DND-41 (cell line): ENCODE measurements at regions not wholly inside any gene's neighbourhood (a gene's known extent, or its start where the extent isn't known, plus 50 kb on each side); places are given as distances from the start of the nearest gene placed in this dataset.

Experiments
- ATAC-seq: fragments of 200-7000 bp; cut with Tn5 transposase; 3 replicates; pipeline ENCODE4 v1.9.1; 2021; ENCODE audit warnings: low read depth; ENCODE audit not compliant: insufficient read depth
- DNase-seq: peaks from one replicate; pipeline ENCODE4 v3.0.0-alpha.2; 2020
- H2AFZ ChIP-seq: 2 replicates; pipeline ENCODE4 v1.6.0; 2012; ENCODE audit warnings: low read depth, low read length
- H3K27ac ChIP-seq: 2 replicates; pipeline ENCODE4 v1.5.1; 2012; ENCODE audit warnings: low read length, inconsistent platforms
- H3K27me3 ChIP-seq: fragments of 200-600 bp; sonication (generic); 2 replicates; pipeline ENCODE4 v1.6.0; 2012; ENCODE audit warnings: low read length, mild to moderate bottlenecking, inconsistent platforms; ENCODE audit not compliant: insufficient read depth, poor library complexity
- H3K36me3 ChIP-seq: 2 replicates; pipeline ENCODE4 v1.5.1; 2012; ENCODE audit warnings: low read length, inconsistent platforms; ENCODE audit not compliant: insufficient read depth
- H3K4me1 ChIP-seq: 2 replicates; pipeline ENCODE4 v1.5.1; 2012; ENCODE audit warnings: mild to moderate bottlenecking, low read length; ENCODE audit not compliant: insufficient read depth
- H3K4me2 ChIP-seq: 2 replicates; pipeline ENCODE4 v1.6.0; 2012; ENCODE audit warnings: mild to moderate bottlenecking, moderate library complexity, low read length, inconsistent platforms; ENCODE audit not compliant: insufficient read depth
- H3K4me3 ChIP-seq, 2 experiments: fragments of 200-600 bp in 1 of 2; shearing (Covaris generic) in 1 of 2; 2 replicates each; pipeline ENCODE4 v1.5.1; 2012 to 2016; ENCODE audit warnings: inconsistent platforms in 2 of 2, low read length in 2 of 2, mild to moderate bottlenecking in 2 of 2, low read depth in 1 of 2, moderate library complexity in 1 of 2
- H3K79me2 ChIP-seq: 2 replicates; pipeline ENCODE4 v1.6.0; 2012; ENCODE audit warnings: low read length, inconsistent platforms; ENCODE audit not compliant: insufficient read depth
- H3K9ac ChIP-seq: 2 replicates; pipeline ENCODE4 v1.6.0; 2012; ENCODE audit warnings: low read depth, mild to moderate bottlenecking, inconsistent platforms, low read length, moderate library complexity
- H3K9me3 ChIP-seq: 2 replicates; pipeline ENCODE4 v1.5.1; 2012; ENCODE audit warnings: low read length, moderate library complexity, mild to moderate bottlenecking, inconsistent platforms; ENCODE audit not compliant: insufficient read depth, severe bottlenecking
- H4K20me1 ChIP-seq: 2 replicates; pipeline ENCODE4 v1.6.0; 2012; ENCODE audit warnings: low read length; ENCODE audit not compliant: insufficient read depth
- EZH2 ChIP-seq: IDR thresholded peaks from 3 replicates; pipeline ENCODE4 v1.6.1; 2012; ENCODE audit warnings: borderline replicate concordance, low read depth, mild to moderate bottlenecking, moderate library complexity, low read length, inconsistent platforms; ENCODE audit not compliant: severe bottlenecking
- TF ChIP-seq, protein P1 (sequence below): IDR thresholded peaks from 2 replicates; pipeline ENCODE4 v1.5.1; 2012; ENCODE audit warnings: borderline replicate concordance, low read length, moderate library complexity, mild to moderate bottlenecking; ENCODE audit not compliant: poor library complexity, severe bottlenecking; ENCODE audit errors: extremely low read depth

- H3K9me3 ChIP-seq = no peaks in the 10 kb centered on the region
- no peaks in the 10 kb centered on the region for H3K4me1 ChIP-seq
- H3K79me2 ChIP-seq = no peaks in the 10 kb centered on the region
- H3K4me3 ChIP-seq = no peak overlapping the region
- H3K9ac ChIP-seq = no peak overlapping the region
- H3K36me3 ChIP-seq = no peaks in the 10 kb centered on the region
- H3K27me3 ChIP-seq = peaks cover under 1% of the 10 kb centered on the region
- DNase-seq (no peak), ATAC-seq (no peak)
- H3K4me2 ChIP-seq = no peak overlapping the region
- no peaks in the 10 kb centered on the region for H4K20me1 ChIP-seq
- TF ChIP-seq, protein P1, sequence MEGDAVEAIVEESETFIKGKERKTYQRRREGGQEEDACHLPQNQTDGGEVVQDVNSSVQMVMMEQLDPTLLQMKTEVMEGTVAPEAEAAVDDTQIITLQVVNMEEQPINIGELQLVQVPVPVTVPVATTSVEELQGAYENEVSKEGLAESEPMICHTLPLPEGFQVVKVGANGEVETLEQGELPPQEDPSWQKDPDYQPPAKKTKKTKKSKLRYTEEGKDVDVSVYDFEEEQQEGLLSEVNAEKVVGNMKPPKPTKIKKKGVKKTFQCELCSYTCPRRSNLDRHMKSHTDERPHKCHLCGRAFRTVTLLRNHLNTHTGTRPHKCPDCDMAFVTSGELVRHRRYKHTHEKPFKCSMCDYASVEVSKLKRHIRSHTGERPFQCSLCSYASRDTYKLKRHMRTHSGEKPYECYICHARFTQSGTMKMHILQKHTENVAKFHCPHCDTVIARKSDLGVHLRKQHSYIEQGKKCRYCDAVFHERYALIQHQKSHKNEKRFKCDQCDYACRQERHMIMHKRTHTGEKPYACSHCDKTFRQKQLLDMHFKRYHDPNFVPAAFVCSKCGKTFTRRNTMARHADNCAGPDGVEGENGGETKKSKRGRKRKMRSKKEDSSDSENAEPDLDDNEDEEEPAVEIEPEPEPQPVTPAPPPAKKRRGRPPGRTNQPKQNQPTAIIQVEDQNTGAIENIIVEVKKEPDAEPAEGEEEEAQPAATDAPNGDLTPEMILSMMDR = no peak
- no peak for TF ChIP-seq EZH2
- H2AFZ ChIP-seq = no peak overlapping the region
- no peak overlapping the region for H3K27ac ChIP-seq
These were observed 414.8 kb upstream of the C2CD4B start for GRCh38 chr15:62579842-62580241.

GRCh38 chr15:62582580-62582979, 417.5 kb upstream of the C2CD4B start:
- no peak for ATAC-seq
- Histone ChIP-seq H3K9me3 (no peaks in the 10 kb centered on the region), H3K79me2 (no peaks in the 10 kb centered on the region), H3K4me1 (no peaks in the 10 kb centered on the region), H3K27me3 (peaks cover 3% of the 10 kb centered on the region), H2AFZ (no peak overlapping the region), H4K20me1 (no peaks in the 10 kb centered on the region), H3K9ac (no peak overlapping the region), H3K27ac (no peak overlapping the region), H3K4me2 (no peak overlapping the region), H3K36me3 (no peaks in the 10 kb centered on the region), H3K4me3 (no peak overlapping the region)
- DNase-seq = no peak
- TF ChIP-seq, protein P1 = no peak
- TF ChIP-seq EZH2 = no peak

DNA sequence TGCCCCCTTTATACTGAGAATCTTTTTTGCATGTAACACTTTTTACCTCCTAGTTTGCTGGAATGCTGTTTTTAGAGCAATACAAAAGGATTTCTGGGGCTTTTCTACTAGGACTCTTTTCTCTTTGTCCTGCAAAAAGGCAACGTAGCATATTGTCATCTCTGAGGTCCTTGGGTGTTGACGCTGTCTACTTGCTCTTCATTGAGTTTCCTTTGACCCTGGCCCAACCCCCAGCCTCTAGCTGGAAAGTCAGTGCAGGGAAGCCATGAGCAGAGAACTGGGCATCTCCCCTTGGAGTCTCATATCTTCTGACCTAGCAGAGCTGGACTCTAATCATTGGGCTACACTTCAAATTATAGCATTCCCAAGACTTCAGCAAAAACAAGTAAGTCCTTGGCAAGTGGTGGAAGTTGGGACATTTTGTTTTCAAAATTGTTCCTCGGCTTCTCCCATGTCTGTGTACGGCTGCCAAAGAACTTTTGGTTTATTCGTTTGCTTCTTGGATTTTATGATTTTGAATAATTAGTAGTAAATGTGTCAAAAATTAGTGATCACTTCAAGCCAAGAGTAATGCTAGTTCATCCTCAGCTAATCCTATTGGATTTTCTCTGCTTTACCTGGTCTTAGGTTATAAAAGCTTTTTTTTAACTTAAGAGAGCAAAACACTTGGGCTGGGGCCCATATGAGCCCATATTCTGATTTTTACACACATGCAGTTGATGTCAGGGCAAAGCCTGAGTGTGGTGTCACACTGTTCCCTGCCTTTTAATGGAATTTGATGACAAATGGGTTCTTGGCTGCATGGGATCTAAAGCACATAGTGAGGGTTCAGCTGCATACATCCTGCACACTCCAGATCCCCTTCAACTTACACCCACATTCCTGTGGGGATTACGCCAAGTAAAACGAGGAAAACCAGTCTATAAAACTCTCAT, 419.5 kb upstream of the C2CD4B start:
- Histone ChIP-seq H3K9me3 (no peaks in the 10 kb centered on the region), H3K9ac (no peak overlapping the region), H2AFZ (no peak overlapping the region), H3K4me1 (no peaks in the 10 kb centered on the region), H3K4me3 (no peak overlapping the region), H3K27me3 (peaks cover 3% of the 10 kb centered on the region), H3K36me3 (no peaks in the 10 kb centered on the region), H4K20me1 (no peaks in the 10 kb centered on the region), H3K27ac (no peak overlapping the region), H3K79me2 (no peaks in the 10 kb centered on the region), H3K4me2 (no peak overlapping the region)
- DNase-seq (no peak), ATAC-seq (no peak)
- TF ChIP-seq EZH2 = no peak
- TF ChIP-seq, protein P1 = no peak
